ENCODE measurements at regions not wholly inside any gene's neighbourhood (a gene's known extent, or its start where the extent isn't known, plus 50 kb on each side); places are given as distances from the start of the nearest gene placed in this dataset.
"Not testable (repeated sequence)": the region's sequence is repeated elsewhere in the genome, so short reads cannot be mapped to it uniquely, and the experiment has no call there.

DNA sequence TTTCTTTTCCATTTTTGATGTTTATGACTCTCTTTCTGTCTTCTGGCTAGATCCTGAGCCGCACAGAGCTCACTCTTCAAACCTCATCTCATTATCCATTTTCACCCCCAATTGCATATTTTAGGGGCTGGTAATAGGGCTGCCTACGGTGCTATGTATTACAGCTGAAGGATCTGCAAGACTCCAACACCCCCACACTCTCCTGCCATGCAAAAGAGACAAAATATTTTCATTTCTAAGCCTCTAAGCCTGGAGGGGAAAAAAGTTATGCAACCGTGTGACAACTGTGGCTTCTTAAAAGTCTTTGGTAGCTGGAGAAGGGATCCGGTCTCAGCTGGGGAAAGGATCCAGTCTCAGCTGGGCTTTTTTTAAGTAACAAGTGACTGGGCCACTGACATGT, 311.6 kb downstream of the NPHP4 start:
- H3K27me3 ChIP-seq, result no peaks in the 10 kb centered on the region
- H3K36me3 ChIP-seq (replicated peaks in 1 of 2; ENCODE audit: insufficient read depth in 1 of 2, low read depth in 2 of 2), result no peaks in the 10 kb centered on the region
- TF ChIP-seq, protein P1, sequence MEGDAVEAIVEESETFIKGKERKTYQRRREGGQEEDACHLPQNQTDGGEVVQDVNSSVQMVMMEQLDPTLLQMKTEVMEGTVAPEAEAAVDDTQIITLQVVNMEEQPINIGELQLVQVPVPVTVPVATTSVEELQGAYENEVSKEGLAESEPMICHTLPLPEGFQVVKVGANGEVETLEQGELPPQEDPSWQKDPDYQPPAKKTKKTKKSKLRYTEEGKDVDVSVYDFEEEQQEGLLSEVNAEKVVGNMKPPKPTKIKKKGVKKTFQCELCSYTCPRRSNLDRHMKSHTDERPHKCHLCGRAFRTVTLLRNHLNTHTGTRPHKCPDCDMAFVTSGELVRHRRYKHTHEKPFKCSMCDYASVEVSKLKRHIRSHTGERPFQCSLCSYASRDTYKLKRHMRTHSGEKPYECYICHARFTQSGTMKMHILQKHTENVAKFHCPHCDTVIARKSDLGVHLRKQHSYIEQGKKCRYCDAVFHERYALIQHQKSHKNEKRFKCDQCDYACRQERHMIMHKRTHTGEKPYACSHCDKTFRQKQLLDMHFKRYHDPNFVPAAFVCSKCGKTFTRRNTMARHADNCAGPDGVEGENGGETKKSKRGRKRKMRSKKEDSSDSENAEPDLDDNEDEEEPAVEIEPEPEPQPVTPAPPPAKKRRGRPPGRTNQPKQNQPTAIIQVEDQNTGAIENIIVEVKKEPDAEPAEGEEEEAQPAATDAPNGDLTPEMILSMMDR (IDR thresholded peaks at IDR 0.05), result no peak
- TF ChIP-seq POLR2A (IDR thresholded peaks at IDR 0.05), result no peak
- no peak overlapping the region for H3K4me3 ChIP-seq
- no peaks in the 10 kb centered on the region for H3K9me3 ChIP-seq
- no peak overlapping the region for H3K27ac ChIP-seq
- intact Hi-C loops (cut with DNase I), result no loop called here
- WGBS, 2 donors, result 66 to 69% methylated on average over 4 of the region's 4 CpGs
- ATAC-seq, result no peak
- DNase-seq, result no peak
- no peaks in the 10 kb centered on the region for H3K4me1 ChIP-seq

DNA sequence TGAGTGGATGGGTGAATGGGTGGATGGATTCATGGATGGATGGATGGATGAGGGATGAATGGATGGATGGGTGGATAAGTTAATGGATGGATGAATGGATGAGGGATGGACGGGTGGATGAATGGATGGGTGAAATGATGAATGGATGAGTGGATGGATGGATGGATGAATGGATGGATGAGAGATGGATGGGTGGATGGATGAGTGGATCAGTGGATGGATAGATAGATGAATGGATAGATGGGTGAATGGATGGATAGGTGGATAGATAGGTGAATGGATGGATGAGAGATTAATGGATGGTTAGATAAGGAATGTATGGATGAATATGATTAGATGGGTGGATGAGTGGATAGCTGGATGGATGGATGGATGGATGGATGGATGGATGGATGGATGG, 313.5 kb downstream of the NPHP4 start:
- Histone ChIP-seq H3K27ac (no peak overlapping the region), H3K36me3 (replicated peaks in 1 of 2; ENCODE audit: insufficient read depth in 1 of 2, low read depth in 2 of 2) (no peaks in the 10 kb centered on the region), H3K4me3 (no peak overlapping the region), H3K27me3 (no peaks in the 10 kb centered on the region), H3K4me1 (no peaks in the 10 kb centered on the region), H3K9me3 (no peaks in the 10 kb centered on the region)
- DNase-seq (no peak), ATAC-seq (no peak)
- intact Hi-C loops (cut with DNase I), result no loop called here
- 43 to 70% methylated on average over 1 of the region's 1 CpG for WGBS, 2 donors
- TF ChIP-seq, protein P1 (IDR thresholded peaks at IDR 0.05), result no peak
- no peak for TF ChIP-seq POLR2A (IDR thresholded peaks at IDR 0.05)

DNA sequence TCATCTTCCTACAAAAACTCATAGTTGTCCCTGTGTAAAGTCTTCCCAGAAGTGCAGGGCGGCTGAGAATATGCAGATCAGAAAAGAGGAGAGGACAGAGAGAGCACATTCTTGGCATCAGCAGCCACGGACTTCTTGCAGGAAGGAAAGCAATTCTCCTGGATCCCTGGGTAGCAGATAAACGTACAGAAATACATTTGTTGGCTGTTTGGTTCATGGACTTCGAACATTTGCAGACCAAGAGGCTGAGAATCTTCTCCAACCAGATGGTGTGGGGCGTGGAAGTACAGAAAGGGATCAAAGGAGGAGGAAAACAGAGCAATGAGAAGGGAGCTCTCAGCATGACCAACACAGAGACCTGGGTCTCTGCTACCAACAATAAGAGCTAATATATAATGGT, 319.9 kb downstream of the NPHP4 start:
- H3K27ac ChIP-seq; intact Hi-C loops (cut with DNase I); DNase-seq; H3K36me3 ChIP-seq (replicated peaks in 1 of 2; ENCODE audit: insufficient read depth in 1 of 2, low read depth in 2 of 2); H3K27me3 ChIP-seq; ATAC-seq; H3K9me3 ChIP-seq; H3K4me3 ChIP-seq; H3K4me1 ChIP-seq: not testable (repeated sequence)
- WGBS, 2 donors, result 17 to 26% methylated on average over 5 of the region's 5 CpGs

DNA sequence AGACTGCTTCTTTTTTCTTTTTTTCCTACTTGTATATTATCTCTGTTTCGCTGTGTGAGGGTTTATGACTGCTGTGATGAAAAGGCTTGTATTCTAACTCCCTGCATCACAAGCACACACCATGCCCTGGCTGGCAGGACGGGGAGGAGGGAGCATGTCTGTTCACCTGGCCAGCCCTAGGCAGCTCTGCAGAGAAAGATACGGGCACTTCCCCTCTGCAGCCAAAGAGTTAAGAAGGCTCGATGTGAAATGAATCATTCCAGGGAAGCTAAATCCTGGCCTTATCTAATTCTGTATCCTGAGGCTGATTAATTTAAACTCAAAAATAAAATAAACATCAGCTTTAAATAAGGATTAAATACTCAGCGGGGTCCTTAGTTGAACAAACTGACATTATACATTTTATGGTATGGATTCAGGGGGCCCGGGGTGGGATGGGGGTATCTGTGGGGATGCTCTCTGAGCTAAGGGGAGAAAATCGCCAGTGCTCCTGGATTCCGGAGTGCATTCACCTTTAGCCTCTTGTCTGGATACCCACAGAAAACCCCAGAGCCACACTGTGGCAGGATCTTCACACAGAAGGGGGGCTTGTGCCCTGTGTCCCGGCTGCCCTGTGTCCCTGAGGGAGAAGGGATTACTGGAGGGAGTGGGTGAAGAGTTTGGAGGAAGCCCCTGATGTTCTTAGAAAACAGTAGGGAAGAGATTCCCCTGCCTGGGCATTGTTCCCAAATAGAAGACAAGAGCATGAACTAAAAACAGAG, 321.5 kb downstream of the NPHP4 start:
- Histone ChIP-seq H3K27ac (no peak overlapping the region), H3K4me3 (no peak overlapping the region), H3K27me3 (no peaks in the 10 kb centered on the region), H3K36me3 (replicated peaks in 1 of 2; ENCODE audit: insufficient read depth in 1 of 2, low read depth in 2 of 2) (no peaks in the 10 kb centered on the region), H3K9me3 (no peaks in the 10 kb centered on the region), H3K4me1 (no peaks in the 10 kb centered on the region)
- intact Hi-C loops (cut with DNase I), result no loop called here
- ATAC-seq (no peak), DNase-seq (no peak)
- WGBS, 2 donors, result 42 to 47% methylated on average over 9 of the region's 9 CpGs
- TF ChIP-seq POLR2A (IDR thresholded peaks at IDR 0.05), result no peak
- TF ChIP-seq, protein P1 (IDR thresholded peaks at IDR 0.05), result no peak

DNA sequence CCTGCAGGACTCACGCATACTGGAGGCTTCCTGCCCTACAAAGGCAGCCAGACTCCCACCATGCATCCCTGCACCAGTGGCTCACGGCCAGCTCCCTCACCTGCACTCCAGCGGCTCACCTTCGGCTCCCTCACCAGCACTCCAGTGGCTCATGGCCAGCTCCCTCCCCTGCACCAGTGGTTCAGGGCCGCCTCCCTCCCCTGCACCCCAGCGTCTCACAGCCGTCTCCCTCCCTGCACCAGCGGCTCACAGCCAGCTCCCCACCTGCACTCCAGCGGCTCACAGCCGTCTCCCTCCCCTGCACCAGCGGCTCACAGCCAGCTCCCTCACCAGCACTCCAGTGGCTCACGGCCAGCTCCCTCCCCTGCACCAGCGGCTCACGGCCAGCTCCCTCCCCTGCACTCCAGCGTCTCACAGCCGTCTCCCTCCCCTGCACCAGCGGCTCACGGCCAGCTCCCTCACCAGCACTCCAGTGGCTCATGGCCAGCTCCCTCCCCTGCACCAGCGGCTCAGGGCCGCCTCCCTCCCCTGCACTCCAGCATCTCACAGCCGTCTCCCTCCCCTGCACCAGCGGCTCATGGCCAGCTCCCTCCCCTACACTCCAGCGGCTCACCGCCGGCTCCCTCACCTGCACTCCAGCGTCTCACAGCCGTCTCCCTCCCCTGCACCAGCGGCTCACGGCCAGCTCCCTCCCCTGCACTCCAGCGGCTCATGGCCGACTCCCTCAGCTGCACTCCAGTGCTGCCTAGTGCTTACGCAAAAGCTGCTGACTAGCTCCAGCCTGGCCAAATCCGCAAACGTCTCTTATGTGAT, 324.5 kb downstream of the NPHP4 start:
- no peaks in the 10 kb centered on the region for H3K27me3 ChIP-seq
- TF ChIP-seq POLR2A (IDR thresholded peaks at IDR 0.05), result no peak
- TF ChIP-seq, protein P1 (IDR thresholded peaks at IDR 0.05), result no peak
- no peaks in the 10 kb centered on the region for H3K4me1 ChIP-seq
- DNase-seq (no peak), ATAC-seq (no peak)
- H3K4me3 ChIP-seq, result no peak overlapping the region
- WGBS, 2 donors, result 57 to 70% methylated on average over 34 of the region's 34 CpGs
- H3K27ac ChIP-seq, result no peak overlapping the region
- no peaks in the 10 kb centered on the region for H3K36me3 ChIP-seq (replicated peaks in 1 of 2; ENCODE audit: insufficient read depth in 1 of 2, low read depth in 2 of 2)
- no peaks in the 10 kb centered on the region for H3K9me3 ChIP-seq
- intact Hi-C loops (cut with DNase I), result no loop called here

Data from body of pancreas (tissue), 4 donors.